Lung (tissue), 11 donors: ENCODE measurements at regions not wholly inside any gene's neighbourhood (a gene's known extent, or its start where the extent isn't known, plus 50 kb on each side); places are given as distances from the start of the nearest gene placed in this dataset.

Experiments used
- ATAC-seq: fragments of 200-7000 bp; cut with Tn5 transposase; one replicate; pipeline ENCODE4 v1.9.1; 2020; ENCODE audit warnings: moderate number of reproducible peaks; ENCODE audit not compliant: insufficient read depth, low FRiP score
- DNase-seq, 3 donors: peaks; one replicate each; pipeline ENCODE4 v3.0.0-alpha.2; 2013 to 2017
- H3K27ac ChIP-seq, 2 donors: one replicate each; pipeline ENCODE4 v1.5.1; 2013; ENCODE audit warnings: mild to moderate bottlenecking in 2 of 2, moderate library complexity in 2 of 2, control low read depth in 1 of 2, inconsistent platforms in 1 of 2, low read depth in 1 of 2, low read length in 1 of 2
- H3K27me3 ChIP-seq, 3 donors: one replicate each; pipeline ENCODE4 v1.5.1; 2013; ENCODE audit warnings: low read length in 2 of 3; ENCODE audit not compliant: control insufficient read depth in 3 of 3, insufficient read depth in 3 of 3
- H3K36me3 ChIP-seq, 4 donors: one replicate each; pipeline ENCODE4 v1.5.1; 2013; ENCODE audit warnings: low read length in 4 of 4, mild to moderate bottlenecking in 1 of 4, moderate library complexity in 1 of 4; ENCODE audit not compliant: control insufficient read depth in 4 of 4, insufficient read depth in 4 of 4
- H3K4me1 ChIP-seq, 5 donors: one replicate each; pipeline ENCODE4 v1.5.1; 2013; ENCODE audit warnings: low read length in 5 of 5, mild to moderate bottlenecking in 2 of 5, moderate library complexity in 1 of 5; ENCODE audit not compliant: control insufficient read depth in 5 of 5, insufficient read depth in 5 of 5
- H3K4me3 ChIP-seq: one replicate; pipeline ENCODE4 v1.5.1; 2013; ENCODE audit warnings: mild to moderate bottlenecking, control low read depth, moderate library complexity
- H3K9ac ChIP-seq, 2 donors: one replicate each; pipeline ENCODE4 v1.5.1; 2013; ENCODE audit warnings: low read length in 2 of 2, control low read depth in 1 of 2; ENCODE audit not compliant: insufficient read depth in 1 of 2
- H3K9me3 ChIP-seq, 4 donors: one replicate each; pipeline ENCODE4 v1.5.1; 2013; ENCODE audit warnings: low read length in 3 of 4, mild to moderate bottlenecking in 1 of 4, moderate library complexity in 1 of 4; ENCODE audit not compliant: control insufficient read depth in 4 of 4, insufficient read depth in 3 of 4
- WGBS, 2 donors: extraction: QIAGEN DNeasy Blood & Tissue Kit; methylation state at CpG; one replicate each; pipeline ENCODE4 v1.1.7; 2013; 5-methylcytosine and 5-hydroxymethylcytosine counted together
- TF ChIP-seq, protein P1 (sequence below): IDR thresholded peaks from 2 replicates; pipeline ENCODE4 v1.5.1; 2012; ENCODE audit warnings: mild to moderate bottlenecking; ENCODE audit errors: control extremely low read depth, extremely low read depth
- donor health status: control.
- donor health status: control.
- donor health status: Bipolar disorder and iron deficiency.
- donor health status: healthy.
- donor health status: DM: yes; HTN: yes; CAD: no.

DNA sequence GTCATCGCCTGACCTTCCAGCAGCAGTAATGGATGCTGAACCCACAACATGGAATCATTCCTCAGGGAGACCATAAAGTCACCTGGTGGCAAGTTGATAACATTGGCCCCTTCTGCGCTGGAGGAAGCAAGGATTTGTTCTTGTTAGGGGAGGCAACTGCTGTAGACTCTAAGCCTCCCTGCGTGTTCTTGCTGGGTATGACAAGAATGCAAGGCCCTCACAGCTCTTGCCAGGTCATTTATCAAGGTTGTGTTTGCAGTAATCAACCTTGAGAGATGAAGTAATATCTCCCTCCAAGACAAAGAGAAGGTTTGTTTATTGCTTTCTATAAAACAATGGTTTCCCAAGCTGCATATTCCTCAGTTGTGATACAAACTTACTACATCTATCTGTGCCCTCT lies 80.9 kb downstream of the PERP start:
- no peaks in the 10 kb centered on the region for H3K27me3 ChIP-seq
- no peak overlapping the region for H3K4me3 ChIP-seq
- H3K36me3 ChIP-seq: no peaks in the 10 kb centered on the region
- TF ChIP-seq, protein P1, sequence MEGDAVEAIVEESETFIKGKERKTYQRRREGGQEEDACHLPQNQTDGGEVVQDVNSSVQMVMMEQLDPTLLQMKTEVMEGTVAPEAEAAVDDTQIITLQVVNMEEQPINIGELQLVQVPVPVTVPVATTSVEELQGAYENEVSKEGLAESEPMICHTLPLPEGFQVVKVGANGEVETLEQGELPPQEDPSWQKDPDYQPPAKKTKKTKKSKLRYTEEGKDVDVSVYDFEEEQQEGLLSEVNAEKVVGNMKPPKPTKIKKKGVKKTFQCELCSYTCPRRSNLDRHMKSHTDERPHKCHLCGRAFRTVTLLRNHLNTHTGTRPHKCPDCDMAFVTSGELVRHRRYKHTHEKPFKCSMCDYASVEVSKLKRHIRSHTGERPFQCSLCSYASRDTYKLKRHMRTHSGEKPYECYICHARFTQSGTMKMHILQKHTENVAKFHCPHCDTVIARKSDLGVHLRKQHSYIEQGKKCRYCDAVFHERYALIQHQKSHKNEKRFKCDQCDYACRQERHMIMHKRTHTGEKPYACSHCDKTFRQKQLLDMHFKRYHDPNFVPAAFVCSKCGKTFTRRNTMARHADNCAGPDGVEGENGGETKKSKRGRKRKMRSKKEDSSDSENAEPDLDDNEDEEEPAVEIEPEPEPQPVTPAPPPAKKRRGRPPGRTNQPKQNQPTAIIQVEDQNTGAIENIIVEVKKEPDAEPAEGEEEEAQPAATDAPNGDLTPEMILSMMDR: no peak
- DNase-seq (no peak), ATAC-seq (no peak)
- no peaks in the 10 kb centered on the region for H3K4me1 ChIP-seq
- no peak overlapping the region for H3K27ac ChIP-seq
- WGBS, 2 donors: 82 to 85% methylated on average over 3 of the region's 3 CpGs
- H3K9ac ChIP-seq: no peak overlapping the region
- peaks cover 0 to 2% (median 0%) of the 10 kb centered on the region in 4 donors for H3K9me3 ChIP-seq

DNA sequence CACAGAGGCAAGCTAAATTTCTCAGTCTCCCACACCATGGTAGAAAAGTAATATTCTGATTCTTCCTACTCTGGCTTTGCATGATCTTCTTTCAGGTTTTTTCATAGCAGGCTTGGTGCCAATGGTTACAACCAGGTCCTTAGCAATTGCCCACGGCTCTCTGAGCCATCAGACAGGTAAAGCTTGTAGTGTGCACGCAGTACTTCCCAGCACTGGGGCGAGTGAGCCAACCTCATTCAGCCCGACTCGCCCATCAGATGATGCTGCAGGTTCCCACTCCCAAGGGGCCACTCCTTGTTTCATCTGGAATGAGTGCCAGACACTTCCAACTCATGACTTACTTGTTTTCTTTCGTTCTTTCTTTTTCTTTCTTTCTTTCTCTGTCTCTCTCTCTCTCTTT lies 78.3 kb downstream of the PERP start:
- H3K9ac ChIP-seq: no peak overlapping the region
- H3K36me3 ChIP-seq: no peaks in the 10 kb centered on the region
- no peak overlapping the region for H3K27ac ChIP-seq
- H3K9me3 ChIP-seq: peaks cover 0 to 2% (median 0%) of the 10 kb centered on the region in 4 donors
- no peaks in the 10 kb centered on the region for H3K27me3 ChIP-seq
- H3K4me1 ChIP-seq: no peaks in the 10 kb centered on the region
- no peak overlapping the region for H3K4me3 ChIP-seq
- no peak for ATAC-seq
- TF ChIP-seq, protein P1: no peak
- 80 to 87% methylated on average over 6 of the region's 6 CpGs for WGBS, 2 donors
- no peak for DNase-seq

DNA sequence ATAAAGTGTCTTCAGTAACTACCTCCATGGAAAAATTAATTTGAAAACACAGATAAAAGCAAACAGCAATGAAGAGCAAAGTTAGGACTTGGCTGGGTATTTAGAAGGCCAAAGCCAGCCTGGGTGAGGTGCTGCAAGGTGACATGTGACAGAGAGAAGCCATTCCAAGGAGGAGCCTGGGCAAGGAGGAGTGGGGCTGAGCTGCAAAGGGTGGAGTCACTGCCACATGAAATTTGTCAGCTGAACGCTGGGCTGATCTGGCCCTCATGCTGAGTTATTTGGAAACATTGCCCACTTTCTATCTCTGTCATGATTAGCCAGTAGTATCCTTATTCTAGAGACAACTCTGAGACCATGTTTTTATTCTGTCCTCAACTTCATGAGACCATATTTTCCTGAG lies 76.3 kb downstream of the PERP start:
- no peaks in the 10 kb centered on the region for H3K4me1 ChIP-seq
- DNase-seq: no peak
- 56 to 71% methylated on average over 1 of the region's 1 CpG for WGBS, 2 donors
- no peak overlapping the region for H3K4me3 ChIP-seq
- H3K9ac ChIP-seq: no peak overlapping the region
- H3K9me3 ChIP-seq: peaks cover 0 to 4% (median 0%) of the 10 kb centered on the region in 4 donors
- TF ChIP-seq, protein P1: no peak
- no peaks in the 10 kb centered on the region for H3K36me3 ChIP-seq
- ATAC-seq: no peak
- H3K27ac ChIP-seq: no peak overlapping the region
- H3K27me3 ChIP-seq: no peaks in the 10 kb centered on the region

DNA sequence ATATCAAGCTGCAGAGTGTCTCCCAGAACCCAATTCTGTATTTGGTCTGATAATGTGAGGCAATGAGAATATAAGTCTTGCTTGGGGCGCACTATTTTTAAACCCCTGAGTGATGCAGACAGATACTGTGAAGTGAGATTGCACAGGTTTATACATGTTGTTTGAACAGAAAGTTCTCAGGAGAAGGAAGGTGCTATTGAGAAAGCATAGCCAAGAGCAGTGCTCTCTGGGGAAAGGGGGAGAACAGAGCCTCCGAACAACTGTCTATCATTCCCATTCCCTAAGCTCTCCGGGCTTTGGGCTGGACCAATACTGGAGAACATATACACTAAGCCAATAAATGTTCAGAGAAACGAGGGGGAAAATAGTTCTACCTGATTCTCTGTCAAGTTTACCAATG lies 75.8 kb downstream of the PERP start:
- WGBS, 2 donors: 80 to 82% methylated on average over 4 of the region's 4 CpGs
- no peak for ATAC-seq
- no peak overlapping the region for H3K27ac ChIP-seq
- no peak for DNase-seq
- no peak overlapping the region for H3K9ac ChIP-seq
- no peaks in the 10 kb centered on the region for H3K27me3 ChIP-seq
- H3K36me3 ChIP-seq: no peaks in the 10 kb centered on the region
- peaks cover 0 to 2% (median 0%) of the 10 kb centered on the region in 4 donors for H3K9me3 ChIP-seq
- H3K4me3 ChIP-seq: no peak overlapping the region
- no peaks in the 10 kb centered on the region for H3K4me1 ChIP-seq
- TF ChIP-seq, protein P1: no peak
